Activated T-helper 17 cell treated with anti-CD3 and anti-CD28 coated beads, Interleukin-2, amount 50 U/mL, for 72 hours (primary cell): ENCODE measurements at regions not wholly inside any gene's neighbourhood (a gene's known extent, or its start where the extent isn't known, plus 50 kb on each side); places are given as distances from the start of the nearest gene placed in this dataset.

ENCODE experiments used
- ATAC-seq: fragments of 150-1000 bp; cut with Tn5 transposase; replicated peaks from 2 replicates; pipeline ENCODE4 v1.10.0; 2021; ENCODE audit warnings: mild to moderate bottlenecking, moderate library complexity
- H3K27ac Mint-ChIP-seq: one replicate; pipeline ENCODE4 v1.8.0; 2022; ENCODE audit warnings: mixed read lengths
- H3K27me3 Mint-ChIP-seq: one replicate; pipeline ENCODE4 v1.8.0; 2022; ENCODE audit warnings: mixed read lengths
- H3K36me3 Mint-ChIP-seq: one replicate; pipeline ENCODE4 v1.8.0; 2022; ENCODE audit warnings: low read depth, mild to moderate bottlenecking, mixed read lengths
- H3K4me1 Mint-ChIP-seq: one replicate; pipeline ENCODE4 v1.8.0; 2022; ENCODE audit warnings: mixed read lengths
- H3K4me3 Mint-ChIP-seq: one replicate; pipeline ENCODE4 v1.8.0; 2022; ENCODE audit warnings: mild to moderate bottlenecking, mixed read lengths
- H3K9me3 Mint-ChIP-seq: one replicate; pipeline ENCODE4 v1.8.0; 2022; ENCODE audit warnings: mixed read lengths

GRCh38 chr4:107562316-107562715, 157.7 kb downstream of the PAPSS1 start:
- no peak for ATAC-seq

GRCh38 chr4:107561481-107561880, 158.6 kb downstream of the PAPSS1 start:
- no peak overlapping the region for H3K4me3 Mint-ChIP-seq

More at GRCh38 chr4:107562316-107562715, 157.7 kb downstream of the PAPSS1 start:
- Mint-ChIP-seq H3K27me3 (peaks cover 13% of the 10 kb centered on the region), H3K36me3 (no peaks in the 10 kb centered on the region), H3K9me3 (peaks cover 10% of the 10 kb centered on the region), H3K4me3 (no peak overlapping the region), H3K27ac (no peak overlapping the region), H3K4me1 (no peaks in the 10 kb centered on the region)

GRCh38 chr4:107559653-107560052, 160.4 kb downstream of the PAPSS1 start:
- Mint-ChIP-seq H3K36me3 (no peaks in the 10 kb centered on the region), H3K27ac (no peak overlapping the region), H3K4me1 (no peaks in the 10 kb centered on the region), H3K4me3 (no peak overlapping the region), H3K9me3 (peaks cover 10% of the 10 kb centered on the region), H3K27me3 (peaks cover 13% of the 10 kb centered on the region)
- no peak for ATAC-seq

More at GRCh38 chr4:107561481-107561880, 158.6 kb downstream of the PAPSS1 start:
- Mint-ChIP-seq H3K27me3 (peaks cover 13% of the 10 kb centered on the region), H3K4me1 (no peaks in the 10 kb centered on the region), H3K36me3 (no peaks in the 10 kb centered on the region), H3K27ac (no peak overlapping the region), H3K9me3 (peaks cover 10% of the 10 kb centered on the region)
- no peak for ATAC-seq

GRCh38 chr4:107552306-107552705, 167.7 kb downstream of the PAPSS1 start:
- Mint-ChIP-seq H3K36me3 (no peaks in the 10 kb centered on the region), H3K27ac (no peak overlapping the region), H3K27me3 (no peaks in the 10 kb centered on the region), H3K9me3 (no peaks in the 10 kb centered on the region), H3K4me1 (no peaks in the 10 kb centered on the region), H3K4me3 (no peak overlapping the region)
- ATAC-seq: no peak

GRCh38 chr4:107548211-107548905, 171.7 kb downstream of the PAPSS1 start:
- Mint-ChIP-seq H3K27me3 (no peaks in the 10 kb centered on the region), H3K9me3 (peaks cover 3% of the 10 kb centered on the region), H3K36me3 (no peaks in the 10 kb centered on the region), H3K4me1 (no peaks in the 10 kb centered on the region), H3K4me3 (no peak overlapping the region), H3K27ac (no peak overlapping the region)
- ATAC-seq: no peak

- no peak for ATAC-seq
- Mint-ChIP-seq H3K9me3 (peaks cover 3% of the 10 kb centered on the region), H3K27ac (no peak overlapping the region), H3K27me3 (no peaks in the 10 kb centered on the region), H3K36me3 (no peaks in the 10 kb centered on the region), H3K4me1 (no peaks in the 10 kb centered on the region), H3K4me3 (no peak overlapping the region)
Observed at GRCh38 chr4:107546638-107547037, 173.4 kb downstream of the PAPSS1 start.

GRCh38 chr4:107541511-107541910, 178.5 kb downstream of the PAPSS1 start:
- H3K36me3 Mint-ChIP-seq: no peaks in the 10 kb centered on the region
- no peaks in the 10 kb centered on the region for H3K27me3 Mint-ChIP-seq
- H3K4me1 Mint-ChIP-seq: no peaks in the 10 kb centered on the region
- H3K9me3 Mint-ChIP-seq: peaks cover 3% of the 10 kb centered on the region
- H3K27ac Mint-ChIP-seq: no peak overlapping the region
- H3K4me3 Mint-ChIP-seq: no peak overlapping the region
- no peak for ATAC-seq

- Mint-ChIP-seq H3K4me3 (no peak overlapping the region), H3K27me3 (no peaks in the 10 kb centered on the region), H3K36me3 (no peaks in the 10 kb centered on the region), H3K27ac (no peak overlapping the region), H3K4me1 (no peaks in the 10 kb centered on the region), H3K9me3 (no peaks in the 10 kb centered on the region)
- no peak for ATAC-seq
Observed at GRCh38 chr4:107531927-107532326, 188.1 kb downstream of the PAPSS1 start.

- H3K4me3 Mint-ChIP-seq: no peak overlapping the region
- no peak for ATAC-seq
- no peaks in the 10 kb centered on the region for H3K9me3 Mint-ChIP-seq
- H3K27ac Mint-ChIP-seq: no peak overlapping the region
- peaks cover 7% of the 10 kb centered on the region for H3K27me3 Mint-ChIP-seq
- no peaks in the 10 kb centered on the region for H3K36me3 Mint-ChIP-seq
- H3K4me1 Mint-ChIP-seq: no peaks in the 10 kb centered on the region
Observed at GRCh38 chr4:107520368-107520767, 199.7 kb downstream of the PAPSS1 start.

GRCh38 chr4:107519053-107519452, 201.0 kb downstream of the PAPSS1 start:
- no peak for ATAC-seq
- Mint-ChIP-seq H3K27ac (no peak overlapping the region), H3K36me3 (no peaks in the 10 kb centered on the region), H3K4me3 (no peak overlapping the region), H3K4me1 (no peaks in the 10 kb centered on the region), H3K27me3 (peaks cover 7% of the 10 kb centered on the region), H3K9me3 (no peaks in the 10 kb centered on the region)

- Mint-ChIP-seq H3K36me3 (no peaks in the 10 kb centered on the region), H3K4me1 (no peaks in the 10 kb centered on the region), H3K27me3 (peaks cover 7% of the 10 kb centered on the region), H3K27ac (no peak overlapping the region), H3K4me3 (no peak overlapping the region), H3K9me3 (no peaks in the 10 kb centered on the region)
- no peak for ATAC-seq
Observed at GRCh38 chr4:107518076-107518475, 202.0 kb downstream of the PAPSS1 start.

GRCh38 chr4:107512549-107512948, 207.5 kb downstream of the PAPSS1 start:
- H3K4me1 Mint-ChIP-seq: no peaks in the 10 kb centered on the region
- H3K36me3 Mint-ChIP-seq: no peaks in the 10 kb centered on the region
- H3K27me3 Mint-ChIP-seq: peaks cover 5% of the 10 kb centered on the region
- no peak overlapping the region for H3K4me3 Mint-ChIP-seq
- no peaks in the 10 kb centered on the region for H3K9me3 Mint-ChIP-seq
- no peak overlapping the region for H3K27ac Mint-ChIP-seq
- ATAC-seq: no peak

GRCh38 chr4:107509615-107510014, 210.4 kb downstream of the PAPSS1 start:
- no peaks in the 10 kb centered on the region for H3K4me1 Mint-ChIP-seq
- H3K27me3 Mint-ChIP-seq: peaks cover 5% of the 10 kb centered on the region
- no peak overlapping the region for H3K27ac Mint-ChIP-seq
- H3K9me3 Mint-ChIP-seq: peaks cover under 1% of the 10 kb centered on the region
- H3K4me3 Mint-ChIP-seq: no peak overlapping the region
- no peaks in the 10 kb centered on the region for H3K36me3 Mint-ChIP-seq
- ATAC-seq: no peak

- H3K27ac Mint-ChIP-seq: no peak overlapping the region
- H3K4me3 Mint-ChIP-seq: no peak overlapping the region
- H3K4me1 Mint-ChIP-seq: no peaks in the 10 kb centered on the region
- no peaks in the 10 kb centered on the region for H3K36me3 Mint-ChIP-seq
- ATAC-seq: no peak
- peaks cover 3% of the 10 kb centered on the region for H3K27me3 Mint-ChIP-seq
- H3K9me3 Mint-ChIP-seq: peaks cover 3% of the 10 kb centered on the region
Observed at GRCh38 chr4:107500551-107500950, 219.5 kb downstream of the PAPSS1 start.

- peaks cover 3% of the 10 kb centered on the region for H3K9me3 Mint-ChIP-seq
Observed at GRCh38 chr4:107497054-107497453, 223.0 kb downstream of the PAPSS1 start.

GRCh38 chr4:107492566-107492965, 227.5 kb downstream of the PAPSS1 start:
- H3K36me3 Mint-ChIP-seq: no peaks in the 10 kb centered on the region
- peaks cover 3% of the 10 kb centered on the region for H3K9me3 Mint-ChIP-seq
- H3K4me1 Mint-ChIP-seq: no peaks in the 10 kb centered on the region
- H3K4me3 Mint-ChIP-seq: no peak overlapping the region
- no peaks in the 10 kb centered on the region for H3K27me3 Mint-ChIP-seq
- ATAC-seq: no peak
- H3K27ac Mint-ChIP-seq: no peak overlapping the region

More at GRCh38 chr4:107497054-107497453, 223.0 kb downstream of the PAPSS1 start:
- no peak overlapping the region for H3K4me3 Mint-ChIP-seq
- H3K36me3 Mint-ChIP-seq: no peaks in the 10 kb centered on the region
- no peak overlapping the region for H3K27ac Mint-ChIP-seq
- H3K4me1 Mint-ChIP-seq: no peaks in the 10 kb centered on the region
- H3K27me3 Mint-ChIP-seq: peaks cover 3% of the 10 kb centered on the region
- peak; percentile 32 for ATAC-seq
